OCI-LY7 (cell line): ENCODE measurements at regions not wholly inside any gene's neighbourhood (a gene's known extent, or its start where the extent isn't known, plus 50 kb on each side); places are given as distances from the start of the nearest gene placed in this dataset.

Experiments
- BruUV-seq: library from RNA; stranded (reverse); fragments of 400-500 nt; replicated peaks from 2 replicates; lab custom pipeline; 2021; lab: Mats Ljungman, UMichigan
- CTCF ChIA-PET: fragments of 300-600 bp; sonication (Branson Sonifier 250); formaldehyde crosslinking; loops from one replicate; lab custom pipeline; 2022; ENCODE audit warnings: antibody characterized with exemption; ENCODE audit not compliant: unreplicated experiment; lab: Charles Lee
- POLR2A ChIA-PET: fragments of 300-600 bp; sonication (Branson Sonifier 250); formaldehyde crosslinking; loops from one replicate; lab custom pipeline; 2022; ENCODE audit warnings: antibody characterized with exemption; lab: Charles Lee
- DNase-seq: peaks from one replicate; pipeline ENCODE4 v3.0.0-alpha.2; 2015; ENCODE audit warnings: low spot score
- H2AFZ ChIP-seq: fragments of 200-600 bp; sonication (generic), shearing (Covaris generic); 2 replicates; pipeline ENCODE4 v1.6.1; 2014; ENCODE audit warnings: mild to moderate bottlenecking, antibody characterized with exemption, low read length, moderate library complexity
- H3K27ac ChIP-seq: fragments of 200-600 bp; sonication (generic); 2 replicates; pipeline ENCODE4 v1.5.1; 2014; ENCODE audit warnings: mixed run types, low read depth, mild to moderate bottlenecking, moderate library complexity, low read length, inconsistent platforms; ENCODE audit not compliant: poor library complexity, severe bottlenecking
- H3K36me3 ChIP-seq: fragments of 200-600 bp; sonication (generic); 2 replicates; pipeline ENCODE4 v1.6.1; 2014; ENCODE audit warnings: mild to moderate bottlenecking, antibody characterized with exemption, low read length, moderate library complexity, mixed read lengths; ENCODE audit not compliant: insufficient read depth
- H3K4me1 ChIP-seq: fragments of 200-600 bp; sonication (generic); 2 replicates; pipeline ENCODE4 v1.5.1; 2014; ENCODE audit warnings: mild to moderate bottlenecking, low read length; ENCODE audit not compliant: insufficient read depth, poor library complexity, severe bottlenecking
- H3K4me2 ChIP-seq: fragments of 200-600 bp; sonication (generic); 2 replicates; pipeline ENCODE4 v1.6.1; 2014; ENCODE audit warnings: mild to moderate bottlenecking, low read length
- H3K4me3 ChIP-seq: fragments of 200-600 bp; sonication (generic); 2 replicates; pipeline ENCODE4 v1.5.1; 2014; ENCODE audit warnings: mild to moderate bottlenecking, low read depth, low read length; ENCODE audit not compliant: poor library complexity, severe bottlenecking
- H3K79me2 ChIP-seq: fragments of 200-600 bp; sonication (generic); 2 replicates; pipeline ENCODE4 v1.6.1; 2016; ENCODE audit warnings: low read depth, mild to moderate bottlenecking, low read length, moderate library complexity, mixed read lengths; ENCODE audit not compliant: insufficient read depth
- H3K9me2 ChIP-seq: fragments of 200-600 bp; sonication (generic); 2 replicates; pipeline ENCODE4 v1.6.1; 2016; ENCODE audit warnings: mild to moderate bottlenecking, low read length, mixed read lengths; ENCODE audit not compliant: insufficient read depth
- H3K9me3 ChIP-seq: fragments of 200-600 bp; sonication (generic); 2 replicates; pipeline ENCODE4 v1.6.1; 2014; ENCODE audit warnings: mild to moderate bottlenecking, mixed run types, low read length, mixed read lengths
- H4K20me1 ChIP-seq: fragments of 200-600 bp; sonication (generic); 2 replicates; pipeline ENCODE4 v1.6.1; 2014; ENCODE audit warnings: mild to moderate bottlenecking, antibody characterized with exemption, low read length, moderate library complexity, mixed read lengths; ENCODE audit not compliant: insufficient read depth
- EZH2phosphoT487 ChIP-seq: fragments of 200-600 bp; sonication (generic); IDR thresholded peaks from 2 replicates; pipeline ENCODE4 v1.6.1; 2018; ENCODE audit warnings: low read depth, borderline replicate concordance, mild to moderate bottlenecking, mixed run types, antibody characterized with exemption, low read length, moderate library complexity, mixed read lengths
- intact Hi-C: fragments of 100-400 bp; cut with micrococcal nuclease; formaldehyde crosslinking; loops from one replicate; pipeline ENCODE4 v1.10.0; 2022; ENCODE audit not compliant: unreplicated experiment
- TF ChIP-seq, protein P1 (sequence below): fragments of 200-600 bp; sonication (generic); conservative IDR thresholded peaks from 2 replicates; pipeline ENCODE4 v1.5.1; 2014; ENCODE audit warnings: mild to moderate bottlenecking, antibody characterized with exemption, low read length, moderate library complexity, mixed read lengths

DNA sequence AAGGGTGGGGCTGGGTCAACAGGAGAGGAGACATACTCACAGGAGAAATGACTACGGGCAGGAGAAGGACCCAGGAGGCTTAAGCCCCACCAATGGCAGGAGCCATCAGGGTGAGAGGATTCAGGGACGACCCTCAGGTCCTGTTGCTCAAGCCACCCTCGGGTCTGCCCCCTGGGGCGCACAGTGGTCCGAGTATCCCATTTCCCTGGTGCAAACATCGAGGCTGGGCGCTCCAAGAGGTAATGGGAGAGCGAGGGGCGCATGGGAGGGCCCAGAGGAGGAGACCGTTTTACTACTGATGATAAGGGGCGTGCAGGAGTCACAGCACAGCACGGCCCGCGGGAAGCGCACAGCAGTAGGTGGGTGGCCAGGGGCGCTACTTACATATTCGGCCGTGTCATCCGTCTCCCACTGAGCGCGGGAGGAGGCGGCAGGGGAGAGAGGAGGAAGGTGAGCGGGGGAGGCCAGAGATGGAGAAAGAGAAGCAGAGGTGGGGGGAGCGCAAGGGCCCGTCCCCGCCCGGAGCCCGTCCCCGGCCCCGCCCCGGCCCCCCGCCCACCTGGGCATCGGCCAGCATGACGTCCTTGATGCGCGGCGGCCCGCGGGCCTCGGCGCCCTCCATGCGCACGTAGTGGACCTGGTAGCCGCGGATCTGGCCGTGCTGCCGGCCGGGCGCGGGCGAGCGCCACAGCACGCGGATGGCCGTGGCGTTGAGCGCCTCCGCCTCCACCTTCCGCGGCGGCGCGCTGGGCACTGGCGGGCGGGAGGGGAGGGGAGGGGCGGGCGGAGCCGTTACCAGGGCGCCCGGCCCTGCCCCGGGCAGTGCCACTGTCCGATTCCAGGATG, 111.5 kb downstream of the PTPRS start:
- H3K79me2 ChIP-seq = no peaks in the 10 kb centered on the region
- ChIA-PET CTCF (no interaction called here), POLR2A (no interaction called here)
- H3K9me2 ChIP-seq = no peaks in the 10 kb centered on the region
- H2AFZ ChIP-seq = no peak overlapping the region
- H3K4me1 ChIP-seq = no peaks in the 10 kb centered on the region
- no peak for DNase-seq
- H4K20me1 ChIP-seq = no peaks in the 10 kb centered on the region
- no peak for TF ChIP-seq EZH2phosphoT487
- TF ChIP-seq, protein P1, sequence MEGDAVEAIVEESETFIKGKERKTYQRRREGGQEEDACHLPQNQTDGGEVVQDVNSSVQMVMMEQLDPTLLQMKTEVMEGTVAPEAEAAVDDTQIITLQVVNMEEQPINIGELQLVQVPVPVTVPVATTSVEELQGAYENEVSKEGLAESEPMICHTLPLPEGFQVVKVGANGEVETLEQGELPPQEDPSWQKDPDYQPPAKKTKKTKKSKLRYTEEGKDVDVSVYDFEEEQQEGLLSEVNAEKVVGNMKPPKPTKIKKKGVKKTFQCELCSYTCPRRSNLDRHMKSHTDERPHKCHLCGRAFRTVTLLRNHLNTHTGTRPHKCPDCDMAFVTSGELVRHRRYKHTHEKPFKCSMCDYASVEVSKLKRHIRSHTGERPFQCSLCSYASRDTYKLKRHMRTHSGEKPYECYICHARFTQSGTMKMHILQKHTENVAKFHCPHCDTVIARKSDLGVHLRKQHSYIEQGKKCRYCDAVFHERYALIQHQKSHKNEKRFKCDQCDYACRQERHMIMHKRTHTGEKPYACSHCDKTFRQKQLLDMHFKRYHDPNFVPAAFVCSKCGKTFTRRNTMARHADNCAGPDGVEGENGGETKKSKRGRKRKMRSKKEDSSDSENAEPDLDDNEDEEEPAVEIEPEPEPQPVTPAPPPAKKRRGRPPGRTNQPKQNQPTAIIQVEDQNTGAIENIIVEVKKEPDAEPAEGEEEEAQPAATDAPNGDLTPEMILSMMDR = no peak
- no peak overlapping the region for H3K4me2 ChIP-seq
- BruUV-seq = no TSS peak
- no peak overlapping the region for H3K4me3 ChIP-seq
- no peaks in the 10 kb centered on the region for H3K9me3 ChIP-seq
- no peak overlapping the region for H3K27ac ChIP-seq
- no peaks in the 10 kb centered on the region for H3K36me3 ChIP-seq
- intact Hi-C loops = loop anchor here (5.0 kb wide), 1 partner anchor 113 kb away; the partner anchor contains the start of gene PTPRS

DNA sequence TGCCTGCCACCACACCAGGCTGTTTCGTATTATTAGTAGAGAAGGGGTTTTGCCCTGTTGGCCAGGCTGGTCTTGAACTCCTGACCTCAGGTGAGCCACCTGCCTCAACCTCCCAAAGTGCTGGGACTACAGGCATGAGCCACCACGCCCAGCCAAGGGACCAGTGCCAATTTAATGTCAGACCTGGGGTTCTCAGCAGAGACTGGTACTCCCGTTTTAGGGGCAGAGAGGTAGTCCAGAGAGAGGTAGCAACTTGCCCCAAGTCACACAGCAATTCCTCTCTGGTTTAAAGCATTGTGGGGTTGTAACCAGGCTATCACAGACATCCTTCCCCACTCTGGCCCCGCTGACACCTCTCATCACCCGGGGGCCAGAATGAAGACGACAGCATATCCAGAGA, 112.1 kb downstream of the PTPRS start:
- no peaks in the 10 kb centered on the region for H4K20me1 ChIP-seq
- no peak for DNase-seq
- TF ChIP-seq EZH2phosphoT487 = no peak
- TF ChIP-seq, protein P1 = no peak
- H3K79me2 ChIP-seq = no peaks in the 10 kb centered on the region
- H3K4me3 ChIP-seq = no peak overlapping the region
- H3K27ac ChIP-seq = no peak overlapping the region
- intact Hi-C loops = loop anchor here (5.0 kb wide), 1 partner anchor 114 kb away; the partner anchor contains the start of gene PTPRS
- POLR2A ChIA-PET = no interaction called here
- no TSS peak for BruUV-seq
- H3K36me3 ChIP-seq = no peaks in the 10 kb centered on the region
- CTCF ChIA-PET = no interaction called here
- H3K9me3 ChIP-seq = no peaks in the 10 kb centered on the region
- H3K4me1 ChIP-seq = no peaks in the 10 kb centered on the region
- H3K4me2 ChIP-seq = no peak overlapping the region
- no peaks in the 10 kb centered on the region for H3K9me2 ChIP-seq
- H2AFZ ChIP-seq = no peak overlapping the region
